H1 (cell line): ENCODE measurements at regions not wholly inside any gene's neighbourhood (a gene's known extent, or its start where the extent isn't known, plus 50 kb on each side); places are given as distances from the start of the nearest gene placed in this dataset.

Source experiments
- CTCF ChIA-PET: fragments of 300-600 bp; sonication (Branson Sonifier 250); formaldehyde crosslinking; loops from one replicate; lab custom pipeline; 2021; ENCODE audit not compliant: partially characterized antibody; lab: Charles Lee
- POLR2A ChIA-PET: fragments of 300-600 bp; sonication (Branson Sonifier 250); formaldehyde crosslinking; loops from one replicate; lab custom pipeline; 2021; ENCODE audit warnings: inconsistent platforms; ENCODE audit not compliant: partially characterized antibody; lab: Charles Lee
- DNase-seq, 2 experiments: peaks; one replicate each; pipeline versions ENCODE4 v3.0.0 to v3.0.0-alpha.2; 2010 to 2022; ENCODE audit warnings: low spot score in 2 of 2, low read depth in 1 of 2, mixed read lengths in 1 of 2
- FAIRE-seq: peaks from 2 replicates; lab custom pipeline; 2011; peaks lifted over from hg19 to GRCh38; lab: Jason Lieb, UNC
- H2AFZ ChIP-seq: 2 replicates; pipeline ENCODE4 v1.8.1; 2012; ENCODE audit warnings: low read length, inconsistent platforms
- H2AK5ac ChIP-seq: 2 replicates; pipeline ENCODE4 v1.6.1; 2013; ENCODE audit warnings: low read depth, low read length
- H2BK120ac ChIP-seq: replicated peaks from 2 replicates; pipeline ENCODE3; 2013; ENCODE audit warnings: low read depth, low read length, inconsistent platforms
- H2BK12ac ChIP-seq: 2 replicates; pipeline ENCODE4 v1.6.1; 2013; ENCODE audit warnings: low read depth, low read length
- H2BK15ac ChIP-seq: 2 replicates; pipeline ENCODE4 v1.6.1; 2013; ENCODE audit warnings: low read length
- H2BK20ac ChIP-seq: 2 replicates; pipeline ENCODE4 v1.6.1; 2013; ENCODE audit warnings: low read length
- H2BK5ac ChIP-seq: 2 replicates; pipeline ENCODE4 v1.6.1; 2013; ENCODE audit warnings: low read depth, low read length
- H3K14ac ChIP-seq: 2 replicates; pipeline ENCODE4 v1.6.1; 2013; ENCODE audit warnings: inconsistent platforms; ENCODE audit not compliant: insufficient read length
- H3K18ac ChIP-seq: 2 replicates; pipeline ENCODE4 v1.6.1; 2013; ENCODE audit warnings: low read length; ENCODE audit errors: extremely low read depth
- H3K23ac ChIP-seq: 2 replicates; pipeline ENCODE4 v1.6.1; 2013; ENCODE audit warnings: inconsistent platforms; ENCODE audit not compliant: insufficient read length
- H3K23me2 ChIP-seq: 2 replicates; pipeline ENCODE4 v1.6.1; 2013; ENCODE audit warnings: low read depth, low read length
- H3K27ac ChIP-seq: 2 replicates; pipeline ENCODE4 v1.6.1; 2011; ENCODE audit warnings: low read depth, low read length, inconsistent platforms
- H3K27me3 ChIP-seq, 4 experiments: replicated peaks in 1 of 4; 1 replicate in 1 of 4; 2 replicates in 3 of 4; pipeline versions ENCODE4 v1.6.1 to v1.8.1; 2011 to 2013; ENCODE audit warnings: low read length in 3 of 4, mild to moderate bottlenecking in 3 of 4, inconsistent platforms in 2 of 4, mixed read lengths in 2 of 4, moderate library complexity in 1 of 4; ENCODE audit not compliant: control insufficient read depth in 3 of 4, insufficient read depth in 3 of 4; ENCODE audit errors: extremely low read depth in 1 of 4
- H3K36me3 ChIP-seq, 4 experiments: 2 replicates each; pipeline versions ENCODE4 v1.6.1 to v1.8.1; 2011 to 2013; ENCODE audit warnings: mild to moderate bottlenecking in 4 of 4, low read length in 3 of 4, moderate library complexity in 2 of 4, control low read depth in 1 of 4, inconsistent platforms in 1 of 4; ENCODE audit not compliant: insufficient read depth in 4 of 4, control insufficient read depth in 2 of 4
- H3K4ac ChIP-seq: replicated peaks from 2 replicates; pipeline ENCODE3; 2013; ENCODE audit warnings: low read length, low read depth, mixed read lengths, inconsistent platforms; ENCODE audit not compliant: insufficient read length
- H3K4me1 ChIP-seq, 4 experiments: replicated peaks in 1 of 4; 1 replicate in 1 of 4; 2 replicates in 3 of 4; pipeline versions ENCODE4 v1.6.1 to v1.8.1; 2011 to 2013; ENCODE audit warnings: low read length in 3 of 4, inconsistent platforms in 2 of 4, mixed read lengths in 1 of 4; ENCODE audit not compliant: insufficient read depth in 4 of 4, control insufficient read depth in 3 of 4
- H3K4me2 ChIP-seq, 2 experiments: 2 replicates each; pipeline versions ENCODE4 v1.6.1 to v1.8.1; 2011 to 2013; ENCODE audit warnings: low read depth in 2 of 2, low read length in 2 of 2, control low read depth in 1 of 2, inconsistent platforms in 1 of 2, mild to moderate bottlenecking in 1 of 2; ENCODE audit not compliant: insufficient read depth in 1 of 2
- H3K4me3 ChIP-seq, 4 experiments: fragments of 200-600, 300-600 bp in 1 of 4; sonication (generic), shearing (Covaris generic), sonication (Bioruptor Twin) in 1 of 4; 2 replicates each; pipeline versions ENCODE4 v1.5.1 to v1.8.1; 2011 to 2016; ENCODE audit warnings: low read length in 4 of 4, low read depth in 3 of 4, control low read depth in 2 of 4, inconsistent platforms in 2 of 4, mild to moderate bottlenecking in 2 of 4, mixed read lengths in 1 of 4, moderate library complexity in 1 of 4; ENCODE audit not compliant: insufficient read depth in 2 of 4; ENCODE audit errors: extremely low read depth in 1 of 4
- H3K56ac ChIP-seq: replicated peaks from 2 replicates; pipeline ENCODE3; 2013; ENCODE audit warnings: low read depth, mild to moderate bottlenecking, mixed read lengths, low read length, inconsistent platforms; ENCODE audit not compliant: insufficient read length
- H3K79me1 ChIP-seq: 2 replicates; pipeline ENCODE4 v1.6.1; 2013; ENCODE audit warnings: low read depth, low read length, control low read depth
- H3K79me2 ChIP-seq, 2 experiments: 2 replicates each; pipeline versions ENCODE4 v1.6.1 to v1.8.1; 2012 to 2013; ENCODE audit warnings: low read length in 2 of 2, mild to moderate bottlenecking in 2 of 2, inconsistent platforms in 1 of 2; ENCODE audit not compliant: insufficient read depth in 2 of 2, control insufficient read depth in 1 of 2
- H3K9ac ChIP-seq, 4 experiments: replicated peaks in 1 of 4; 1 replicate in 1 of 4; 2 replicates in 3 of 4; pipeline versions ENCODE4 v1.6.1 to v1.8.1; 2011 to 2013; ENCODE audit warnings: low read depth in 3 of 4, low read length in 3 of 4, control low read depth in 2 of 4, mild to moderate bottlenecking in 2 of 4, moderate library complexity in 2 of 4, inconsistent platforms in 1 of 4; ENCODE audit errors: extremely low read depth in 1 of 4
- H3K9me3 ChIP-seq, 2 experiments: 2 replicates each; pipeline versions ENCODE4 v1.6.1 to v1.8.1; 2012 to 2013; ENCODE audit warnings: mild to moderate bottlenecking in 2 of 2, moderate library complexity in 2 of 2, control low read depth in 1 of 2, inconsistent platforms in 1 of 2, low read depth in 1 of 2, low read length in 1 of 2, mixed read lengths in 1 of 2; ENCODE audit not compliant: insufficient read depth in 2 of 2
- H4K20me1 ChIP-seq, 2 experiments: replicated peaks in 1 of 2; 2 replicates each; pipeline versions ENCODE3 to v1.8.1; 2011 to 2013; ENCODE audit warnings: inconsistent platforms in 2 of 2, low read length in 2 of 2, mild to moderate bottlenecking in 1 of 2; ENCODE audit not compliant: insufficient read depth in 2 of 2, control insufficient read depth in 1 of 2
- H4K5ac ChIP-seq: 2 replicates; pipeline ENCODE4 v1.6.1; 2013; ENCODE audit warnings: low read length, low read depth, mixed read lengths, inconsistent platforms; ENCODE audit not compliant: insufficient read length
- H4K8ac ChIP-seq: 2 replicates; pipeline ENCODE4 v1.8.0; 2013; ENCODE audit warnings: mild to moderate bottlenecking, moderate library complexity, low read length, inconsistent platforms; ENCODE audit not compliant: insufficient read depth; ENCODE audit errors: extremely low read depth
- H4K91ac ChIP-seq: replicated peaks from 2 replicates; pipeline ENCODE3; 2013; ENCODE audit warnings: low read length, mixed read lengths, inconsistent platforms; ENCODE audit not compliant: insufficient read length
- BCL11A ChIP-seq, 2 experiments: IDR thresholded peaks; one replicate each; pipeline ENCODE4 v1.6.1; 2011; ENCODE audit warnings: low read depth in 2 of 2, low read length in 2 of 2, mild to moderate bottlenecking in 2 of 2
- BRCA1 ChIP-seq: IDR thresholded peaks from 2 replicates; pipeline ENCODE4 v1.6.1; 2012; ENCODE audit warnings: low read depth, low read length, improper control_type of control experiment
- CBX5 ChIP-seq: fragments of 300-800, 300-1000 bp; sonication (generic); IDR thresholded peaks from 2 replicates; pipeline ENCODE4 v1.7.1; 2016; ENCODE audit warnings: antibody characterized with exemption, low read length, low read depth
- CHD2 ChIP-seq: IDR thresholded peaks from 2 replicates; pipeline ENCODE4 v1.6.1; 2012; ENCODE audit warnings: low read length, improper control_type of control experiment
- SP2 ChIP-seq: IDR thresholded peaks from 2 replicates; pipeline ENCODE4 v1.6.1; 2012; ENCODE audit warnings: mild to moderate bottlenecking, low read length, inconsistent platforms
- TCF12 ChIP-seq: IDR thresholded peaks from 2 replicates; pipeline ENCODE4 v1.6.1; 2011; ENCODE audit warnings: low read depth, mild to moderate bottlenecking, low read length
- ZNF274 ChIP-seq: IDR thresholded peaks from 2 replicates; pipeline ENCODE4 v1.7.0; 2012; ENCODE audit warnings: low read length, borderline replicate concordance; ENCODE audit errors: extremely low read depth
- WGBS, 2 experiments: shearing (Covaris generic) in 1 of 2; methylation state at CpG; one replicate each; pipeline versions ENCODE4 v1.1.6 to v1.1.7; 2013 to 2015; ENCODE audit warnings: low lambda C conversion rate in 2 of 2, mixed read lengths in 2 of 2, inconsistent platforms in 1 of 2, low coverage in 1 of 2, missing lambda C conversion rate in 1 of 2; ENCODE audit not compliant: insufficient replicate concordance in 2 of 2, insufficient coverage in 1 of 2, insufficient read length in 1 of 2; ENCODE audit errors: extremely low coverage in 1 of 2, missing lambda C conversion rate in 1 of 2; 5-methylcytosine and 5-hydroxymethylcytosine counted together

DNA sequence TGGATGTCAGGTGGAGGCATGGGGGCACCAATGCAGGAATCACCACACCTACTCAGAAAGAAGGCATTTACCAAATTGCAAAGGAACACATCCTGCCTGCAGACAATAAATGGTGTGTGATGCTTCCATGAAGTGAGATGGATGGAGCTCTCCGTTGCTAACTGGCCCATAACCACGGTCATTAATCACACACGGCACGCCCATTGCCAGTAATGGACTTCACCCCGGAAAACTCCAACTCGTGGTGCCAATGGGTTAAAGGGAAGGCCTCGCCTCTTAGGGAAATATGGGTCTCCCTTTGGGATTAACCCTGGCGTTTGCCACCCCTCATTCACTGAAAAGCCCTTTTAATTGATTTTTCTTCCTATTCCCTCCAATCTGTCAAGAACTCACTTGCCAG lies 443.1 kb upstream of the DAB1 start:
- H3K4me3 ChIP-seq = no peak overlapping the region
- H4K5ac ChIP-seq = no peak overlapping the region
- no peak overlapping the region for H2BK12ac ChIP-seq
- FAIRE-seq (no peak), DNase-seq (no peak)
- no peak overlapping the region for H3K9ac ChIP-seq
- no peak overlapping the region for H4K8ac ChIP-seq
- H2BK15ac ChIP-seq = no peak overlapping the region
- no peaks in the 10 kb centered on the region for H3K27me3 ChIP-seq
- no peak overlapping the region for H3K27ac ChIP-seq
- no peaks in the 10 kb centered on the region for H3K23me2 ChIP-seq
- no peaks in the 10 kb centered on the region for H4K20me1 ChIP-seq
- H2BK5ac ChIP-seq = no peak overlapping the region
- no peak overlapping the region for H3K4me2 ChIP-seq
- no peak overlapping the region for H3K23ac ChIP-seq
- no peaks in the 10 kb centered on the region for H3K4me1 ChIP-seq
- H3K18ac ChIP-seq = no peak overlapping the region
- H3K14ac ChIP-seq = no peak overlapping the region
- ChIA-PET CTCF (no interaction called here), POLR2A (no interaction called here)
- H2BK20ac ChIP-seq = no peak overlapping the region
- no peaks in the 10 kb centered on the region for H3K79me2 ChIP-seq
- H4K91ac ChIP-seq = no peak overlapping the region
- no peak overlapping the region for H3K56ac ChIP-seq
- no peak overlapping the region for H2AK5ac ChIP-seq
- no peaks in the 10 kb centered on the region for H3K79me1 ChIP-seq
- H2BK120ac ChIP-seq = no peak overlapping the region
- H2AFZ ChIP-seq = no peak overlapping the region
- no peak for TF ChIP-seq ZNF274
- TF ChIP-seq CHD2 = no peak
- TF ChIP-seq BRCA1 = no peak
- no peak for TF ChIP-seq CBX5
- no peak for TF ChIP-seq TCF12
- no peak for TF ChIP-seq SP2
- TF ChIP-seq BCL11A (IDR thresholded peaks at IDR 0.05; ENCODE audit: low read depth in 2 of 2, low read length in 2 of 2) = no peak
- H3K4ac ChIP-seq = no peak overlapping the region
- WGBS, 2 experiments = 97% methylated on average over 8 of the region's 8 CpGs; no CpG with 5 or more reads in 1 of the 2 experiments
- no peaks in the 10 kb centered on the region for H3K36me3 ChIP-seq
- no peaks in the 10 kb centered on the region for H3K9me3 ChIP-seq
